Fibroblast of skin of back (primary cell): ENCODE measurements at regions not wholly inside any gene's neighbourhood (a gene's known extent, or its start where the extent isn't known, plus 50 kb on each side); places are given as distances from the start of the nearest gene placed in this dataset.
A peak's percentile ranks its signal among the peaks of the same experiment; 100 is the strongest.
"Not testable (repeated sequence)": the region's sequence is repeated elsewhere in the genome, so short reads cannot be mapped to it uniquely, and the experiment has no call there.

Experiments used
- DNase-seq: peaks from one replicate; pipeline ENCODE4 v3.0.0-alpha.2; 2013

GRCh38 chr5:82597437-82597836 is 319.3 kb upstream of the RPS23 start:
- no peak for DNase-seq

DNA sequence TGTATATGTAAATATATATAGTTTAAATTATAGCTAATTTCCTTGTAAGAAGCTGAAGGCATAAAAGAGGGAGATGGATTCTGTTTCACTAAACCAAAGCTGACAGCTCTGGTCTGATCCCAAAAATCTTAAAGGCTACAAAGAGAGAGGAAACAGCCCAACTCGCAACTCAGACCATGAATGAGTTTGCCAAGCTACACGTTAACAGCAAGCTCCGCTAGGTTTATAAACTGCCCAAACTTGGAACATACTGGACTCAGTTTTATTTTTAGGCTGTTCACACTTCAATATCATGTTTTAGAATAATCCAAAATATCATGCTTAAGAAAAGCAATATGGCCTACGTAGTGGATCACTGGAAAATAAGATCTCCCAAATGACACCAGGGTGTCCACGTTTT is 318.3 kb upstream of the RPS23 start:
- DNase-seq: no peak

DNA sequence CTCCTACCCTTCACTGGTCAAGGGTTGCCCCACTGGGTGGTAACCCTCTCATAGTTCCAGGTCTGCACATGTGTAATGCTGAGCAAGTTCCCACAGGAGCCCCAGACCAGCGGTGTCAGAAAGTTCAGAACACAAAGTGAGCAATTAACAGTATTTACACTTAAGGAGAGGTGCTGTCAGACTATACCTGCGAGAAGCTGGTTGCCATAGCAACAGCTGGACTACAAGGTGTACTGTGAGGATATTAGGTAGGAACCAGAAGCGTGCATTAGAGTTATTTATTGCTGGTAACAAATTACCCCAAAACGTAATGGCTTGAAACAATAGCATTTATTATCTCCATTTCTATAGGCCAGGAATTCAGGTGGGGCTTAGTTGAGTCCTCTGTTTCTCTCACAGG is 317.0 kb upstream of the RPS23 start:
- no peak for DNase-seq

DNA sequence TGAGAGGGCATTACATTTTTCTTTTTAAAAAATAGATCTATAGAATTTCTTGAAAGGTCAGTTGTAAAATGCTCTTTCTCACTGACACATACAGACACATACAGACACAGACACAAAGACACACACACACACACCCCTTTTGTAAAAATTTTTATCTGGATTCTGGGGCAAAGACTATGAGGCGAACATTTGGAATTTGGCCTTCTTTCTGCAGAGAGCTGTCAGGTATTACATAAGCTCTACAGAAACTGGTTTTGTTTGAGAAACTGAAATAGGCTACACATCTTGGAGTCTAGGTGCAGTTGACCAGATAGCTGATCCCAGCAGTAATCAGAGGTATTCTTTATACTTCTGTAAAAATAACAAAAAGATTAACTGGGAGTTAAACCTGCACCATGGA is 315.9 kb upstream of the RPS23 start:
- DNase-seq: peak; percentile 41

- DNase-seq: peak; percentile 45
These were observed 315.3 kb upstream of the RPS23 start for GRCh38 chr5:82593481-82593880.

DNA sequence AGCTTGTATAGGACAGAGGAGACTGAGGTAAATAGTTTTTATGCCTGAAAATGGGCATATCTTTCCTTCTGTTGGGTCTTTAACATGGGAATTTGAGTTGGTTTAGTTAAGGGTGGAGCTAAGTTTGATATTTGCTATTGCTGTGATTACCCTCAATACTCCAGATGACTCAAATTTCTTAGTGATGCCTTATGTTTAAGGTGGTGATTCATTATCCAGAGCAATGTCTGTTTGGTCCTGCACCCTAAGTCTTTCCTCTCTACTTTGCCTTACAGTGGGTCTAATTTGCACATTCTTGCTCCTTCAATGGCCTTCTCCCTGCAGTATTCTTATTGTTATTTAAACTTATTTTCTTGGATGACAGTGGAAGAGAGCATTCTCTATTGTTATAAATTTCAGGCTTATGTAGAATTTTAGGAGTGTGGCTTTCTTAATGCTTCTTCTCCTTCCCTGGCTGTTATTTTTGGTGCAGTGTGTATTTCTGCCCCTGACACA is 312.9 kb upstream of the RPS23 start:
- DNase-seq: peak; percentile 27

- no peak for DNase-seq
These were observed 312.0 kb upstream of the RPS23 start for GRCh38 chr5:82590112-82590511.

- no peak for DNase-seq
These were observed 308.6 kb upstream of the RPS23 start for GRCh38 chr5:82586661-82587310.

DNA sequence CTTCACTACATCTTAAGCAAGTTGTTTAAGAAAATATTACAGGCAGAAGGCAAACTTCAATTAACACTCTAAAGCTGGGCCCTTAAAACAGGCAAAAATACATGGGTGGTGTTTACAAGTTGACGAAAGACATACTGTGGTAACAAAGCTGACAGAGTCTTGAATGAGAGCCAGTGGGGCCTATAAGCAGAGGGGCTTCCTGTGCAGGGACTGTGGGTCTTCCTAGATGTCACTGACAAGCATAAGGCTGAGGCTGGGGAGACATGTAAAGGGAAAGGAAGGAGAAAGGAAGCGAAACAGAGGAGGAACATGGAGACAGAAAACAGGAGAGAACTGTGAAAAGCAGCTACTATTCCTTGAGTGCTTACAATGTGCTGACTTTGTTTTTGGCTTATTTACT is 308.0 kb upstream of the RPS23 start:
- no peak for DNase-seq

- no peak for DNase-seq
These were observed 306.5 kb upstream of the RPS23 start for GRCh38 chr5:82584631-82585030.

DNA sequence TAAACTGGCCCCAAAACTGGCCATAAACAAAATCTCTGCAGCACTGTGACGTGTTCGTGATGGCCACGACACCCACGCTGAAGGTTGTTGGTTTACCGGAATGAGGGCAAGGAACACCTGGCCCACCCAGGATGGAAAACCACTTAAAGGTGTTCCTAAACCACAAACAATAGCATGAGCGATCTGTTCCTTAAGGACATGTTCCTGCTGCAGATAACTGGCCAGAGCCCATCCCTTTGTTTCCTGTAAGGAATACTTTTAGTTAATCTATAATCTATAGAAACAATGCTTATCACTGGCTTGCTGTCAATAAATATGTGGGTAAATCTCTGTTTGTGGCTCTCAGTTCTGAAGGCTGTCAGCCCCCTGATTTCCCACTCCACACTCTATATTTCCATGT is 305.2 kb upstream of the RPS23 start:
- DNase-seq: not testable (repeated sequence)

GRCh38 chr5:82564963-82565362 is 286.8 kb upstream of the RPS23 start:
- no peak for DNase-seq

DNA sequence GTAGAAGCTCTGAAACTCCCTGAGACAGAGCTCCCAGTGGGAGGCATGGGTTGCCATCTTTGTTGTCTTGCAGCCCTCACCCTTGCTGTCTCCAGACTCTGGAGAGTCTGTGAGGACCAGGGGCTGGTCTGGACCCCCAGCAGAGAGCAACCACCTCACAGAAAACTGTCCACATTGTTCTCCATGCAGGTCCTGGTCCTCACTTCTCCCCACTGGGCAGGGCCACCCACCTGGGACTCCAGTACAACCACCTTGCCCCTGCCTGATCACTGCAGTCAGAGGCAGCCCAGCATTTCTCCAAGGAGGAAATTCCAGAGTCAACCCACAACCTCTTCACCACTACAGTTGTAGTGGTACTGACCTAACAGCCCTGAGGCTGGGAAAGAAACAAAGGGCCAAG is 285.6 kb upstream of the RPS23 start:
- DNase-seq: no peak

GRCh38 chr5:82562696-82563240 is 284.6 kb upstream of the RPS23 start:
- no peak for DNase-seq

DNA sequence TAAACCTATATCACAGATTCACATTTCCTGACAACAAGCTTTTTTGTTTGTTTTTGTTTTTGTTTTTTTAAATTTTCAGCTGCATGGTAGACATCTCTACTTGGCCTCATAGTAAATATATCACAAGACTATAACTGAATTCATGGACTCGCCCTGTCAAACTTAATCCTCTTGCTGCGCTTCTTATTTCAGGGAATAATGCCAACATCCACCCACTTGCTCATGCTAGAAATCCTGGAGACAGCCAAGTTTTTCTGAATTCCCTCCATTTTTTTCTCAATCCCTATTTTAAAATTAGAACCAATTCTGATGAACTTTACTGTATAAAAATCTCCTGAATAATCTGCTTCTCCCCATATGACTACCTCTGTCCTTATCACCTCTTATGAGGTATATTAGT is 283.6 kb upstream of the RPS23 start:
- no peak for DNase-seq

GRCh38 chr5:82560969-82561368 is 282.8 kb upstream of the RPS23 start:
- no peak for DNase-seq

DNA sequence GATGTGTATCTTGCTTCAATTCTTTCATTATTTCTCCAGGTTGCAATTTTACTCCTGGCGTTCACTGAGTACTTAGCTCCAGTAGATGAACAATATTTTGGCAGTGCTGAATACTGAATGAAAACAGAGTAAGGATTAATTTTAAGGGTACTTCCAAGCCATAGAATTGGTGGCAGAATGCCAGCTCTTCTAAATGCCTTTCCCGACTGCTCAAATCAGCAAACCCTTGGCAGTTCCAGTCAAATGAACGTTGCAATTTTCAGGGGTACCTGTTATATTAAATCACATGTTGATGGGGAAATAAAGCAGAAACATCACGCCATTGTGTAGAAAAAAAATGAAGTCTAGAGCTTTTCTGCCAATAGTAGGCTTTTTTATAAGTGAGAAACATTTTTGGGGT is 282.4 kb upstream of the RPS23 start:
- no peak for DNase-seq

GRCh38 chr5:82551840-82552385 is 273.8 kb upstream of the RPS23 start:
- no peak for DNase-seq

DNA sequence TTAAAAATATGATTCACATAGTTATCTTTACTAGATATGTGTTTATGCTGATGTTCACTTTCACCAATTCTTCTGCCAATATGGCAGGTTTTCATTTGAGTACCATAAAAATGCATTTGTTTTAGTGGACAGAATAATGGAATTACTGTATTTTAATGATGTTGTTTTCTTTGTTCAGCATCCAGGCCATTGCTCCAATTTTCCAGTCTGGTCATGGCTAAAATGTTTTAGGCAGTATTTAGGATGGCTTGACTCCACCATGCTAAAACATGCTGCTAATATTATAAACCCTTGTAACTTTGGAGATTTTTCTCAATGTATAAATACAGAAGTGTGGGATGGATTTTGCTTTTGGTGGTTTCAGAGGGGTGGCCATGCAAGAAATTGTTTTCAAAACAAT is 273.0 kb upstream of the RPS23 start:
- DNase-seq: no peak

GRCh38 chr5:82549263-82549662 is 271.1 kb upstream of the RPS23 start:
- DNase-seq: peak; percentile 34

DNA sequence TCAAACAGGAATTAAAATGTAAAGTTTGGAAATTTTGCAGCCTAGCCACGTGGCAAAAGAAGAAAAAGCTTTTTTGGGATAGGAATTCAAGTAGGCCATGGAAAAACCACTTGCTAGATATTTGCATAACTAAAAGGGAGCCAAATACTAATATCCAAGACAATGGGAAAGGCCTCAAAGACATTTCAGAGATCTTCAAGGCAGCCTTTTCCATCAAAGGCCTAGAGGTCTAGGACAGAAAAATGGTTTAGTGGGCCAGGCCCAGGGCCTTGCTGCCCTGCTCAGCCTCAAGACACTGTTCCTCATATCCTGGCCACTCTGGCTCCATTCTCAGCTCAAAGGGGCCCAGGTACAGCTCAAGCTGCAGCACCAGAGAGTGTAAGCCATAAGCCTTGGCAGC is 265.9 kb upstream of the RPS23 start:
- no peak for DNase-seq

DNA sequence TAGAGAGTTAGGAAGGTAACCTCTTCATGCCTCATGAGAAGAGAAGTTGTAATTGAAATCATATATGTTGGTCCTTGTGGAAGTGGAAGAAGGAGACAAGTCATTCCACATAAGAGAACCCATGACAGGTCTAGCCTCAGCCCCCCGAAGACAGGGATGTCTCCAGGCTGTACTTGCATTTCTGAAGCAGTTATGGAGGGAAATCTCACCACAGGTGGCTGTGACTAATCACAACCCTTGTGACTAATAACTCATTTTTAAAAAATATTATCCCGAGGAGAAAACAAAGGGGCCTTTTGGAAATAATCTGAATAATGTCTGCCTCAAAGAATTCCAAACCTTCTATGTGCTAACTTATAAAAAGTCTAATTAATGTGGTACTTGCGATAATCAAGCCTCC is 262.1 kb upstream of the RPS23 start:
- no peak for DNase-seq

DNA sequence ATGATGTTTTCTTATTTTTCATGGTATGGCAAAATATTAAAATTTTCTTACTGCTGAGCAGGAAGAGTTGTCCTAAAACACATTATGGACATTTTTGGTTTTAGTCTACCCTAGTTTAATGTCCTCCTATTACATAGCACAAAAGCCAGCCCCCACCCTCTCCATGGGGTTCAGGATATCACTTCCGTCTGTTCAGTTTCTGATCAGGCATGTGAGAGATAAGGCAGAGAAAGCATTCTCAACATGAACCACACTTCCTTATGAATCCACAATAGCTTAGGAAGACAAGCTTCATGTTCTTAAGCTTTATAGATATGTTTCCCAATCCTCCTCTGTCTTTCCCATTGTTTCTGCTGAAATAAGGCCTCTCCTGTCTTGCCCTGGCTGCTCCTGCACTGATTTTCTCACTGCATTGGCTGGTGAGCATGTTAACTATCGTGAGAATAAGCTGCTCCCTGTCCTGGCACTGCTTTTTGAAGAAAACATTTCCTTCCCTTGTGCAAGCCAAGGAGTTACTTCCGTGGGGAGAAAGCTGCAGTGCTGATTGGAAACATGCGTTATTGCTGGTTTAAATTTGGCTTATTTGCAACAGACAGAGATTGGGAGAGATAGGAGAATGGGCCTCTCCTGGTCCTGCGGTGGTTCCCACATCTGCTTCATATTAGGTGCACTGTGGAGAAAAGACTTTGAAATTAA is 260.3 kb upstream of the RPS23 start:
- no peak for DNase-seq
